Endodermal cell (in vitro differentiated cells): ENCODE measurements at regions not wholly inside any gene's neighbourhood (a gene's known extent, or its start where the extent isn't known, plus 50 kb on each side); places are given as distances from the start of the nearest gene placed in this dataset.
"Not testable (repeated sequence)": the region's sequence is repeated elsewhere in the genome, so short reads cannot be mapped to it uniquely, and the experiment has no call there.

ENCODE experiments used
- DNase-seq: peaks from one replicate; pipeline ENCODE4 v3.0.0-alpha.2; 2017
- H3K27ac ChIP-seq: 2 replicates; pipeline ENCODE4 v1.5.1; 2013; ENCODE audit warnings: mild to moderate bottlenecking, low read depth, low read length, moderate library complexity
- H3K27me3 ChIP-seq: 2 replicates; pipeline ENCODE4 v1.6.1; 2013; ENCODE audit warnings: mild to moderate bottlenecking, low read length, moderate library complexity; ENCODE audit not compliant: insufficient read depth, control insufficient read depth, poor library complexity, severe bottlenecking
- H3K36me3 ChIP-seq: 2 replicates; pipeline ENCODE4 v1.7.0; 2013; ENCODE audit warnings: mild to moderate bottlenecking, low read length, moderate library complexity; ENCODE audit not compliant: control insufficient read depth, insufficient read depth
- H3K4me1 ChIP-seq: one replicate; pipeline ENCODE4 v1.7.0; 2013; ENCODE audit warnings: low read length; ENCODE audit not compliant: control insufficient read depth, insufficient read depth
- H3K4me3 ChIP-seq: 2 replicates; pipeline ENCODE4 v1.5.1; 2013; ENCODE audit warnings: mild to moderate bottlenecking, low read length, moderate library complexity
- H3K9ac ChIP-seq: 2 replicates; pipeline ENCODE4 v1.6.1; 2013; ENCODE audit warnings: mild to moderate bottlenecking, low read length, moderate library complexity; ENCODE audit not compliant: poor library complexity, severe bottlenecking; ENCODE audit errors: extremely low read depth
- H3K9me3 ChIP-seq: 2 replicates; pipeline ENCODE4 v1.6.1; 2013; ENCODE audit warnings: mild to moderate bottlenecking, low read length, moderate library complexity; ENCODE audit not compliant: control insufficient read depth
- H3K27ac Mint-ChIP-seq: 2 replicates; pipeline ENCODE4 v1.8.0; 2020; ENCODE audit warnings: mixed read lengths
- H3K27me3 Mint-ChIP-seq: 2 replicates; pipeline ENCODE4 v1.8.0; 2021; ENCODE audit warnings: mild to moderate bottlenecking, mixed read lengths; ENCODE audit not compliant: insufficient read depth
- H3K36me3 Mint-ChIP-seq: 2 replicates; pipeline ENCODE4 v1.8.0; 2020; ENCODE audit warnings: low read depth, mixed read lengths
- H3K4me1 Mint-ChIP-seq: 2 replicates; pipeline ENCODE4 v1.8.0; 2020; ENCODE audit warnings: mixed read lengths
- H3K4me3 Mint-ChIP-seq: 2 replicates; pipeline ENCODE4 v1.8.0; 2020; ENCODE audit warnings: mild to moderate bottlenecking, moderate library complexity, mixed read lengths
- H3K9me3 Mint-ChIP-seq: 2 replicates; pipeline ENCODE4 v1.8.0; 2020; ENCODE audit warnings: mild to moderate bottlenecking, mixed read lengths
- WGBS, 2 experiments: methylation state at CpG; one replicate each; pipeline versions ENCODE4 v1.1.5 to v1.1.7; 2013; ENCODE audit warnings: missing lambda C conversion rate in 2 of 2, mixed read lengths in 1 of 2; ENCODE audit not compliant: insufficient coverage in 1 of 2, insufficient read length in 1 of 2; 5-methylcytosine and 5-hydroxymethylcytosine counted together
- TF ChIP-seq, protein P1 (sequence below): fragments of 200-600 bp; sonication (generic); conservative IDR thresholded peaks from 2 replicates; pipeline ENCODE4 v1.5.0; 2021; ENCODE audit warnings: antibody characterized with exemption, mild to moderate bottlenecking

GRCh38 chr7:20918156-20918555 is 131.5 kb upstream of the SP8 start:
- Mint-ChIP-seq H3K9me3 (peaks cover 9% of the 10 kb centered on the region), H3K4me1 (no peaks in the 10 kb centered on the region), H3K27me3 (no peaks in the 10 kb centered on the region), H3K4me3 (no peak overlapping the region), H3K36me3 (peaks cover 4% of the 10 kb centered on the region), H3K27ac (no peak overlapping the region)
- no peaks in the 10 kb centered on the region for H3K27me3 ChIP-seq
- no peak for DNase-seq
- TF ChIP-seq, protein P1, sequence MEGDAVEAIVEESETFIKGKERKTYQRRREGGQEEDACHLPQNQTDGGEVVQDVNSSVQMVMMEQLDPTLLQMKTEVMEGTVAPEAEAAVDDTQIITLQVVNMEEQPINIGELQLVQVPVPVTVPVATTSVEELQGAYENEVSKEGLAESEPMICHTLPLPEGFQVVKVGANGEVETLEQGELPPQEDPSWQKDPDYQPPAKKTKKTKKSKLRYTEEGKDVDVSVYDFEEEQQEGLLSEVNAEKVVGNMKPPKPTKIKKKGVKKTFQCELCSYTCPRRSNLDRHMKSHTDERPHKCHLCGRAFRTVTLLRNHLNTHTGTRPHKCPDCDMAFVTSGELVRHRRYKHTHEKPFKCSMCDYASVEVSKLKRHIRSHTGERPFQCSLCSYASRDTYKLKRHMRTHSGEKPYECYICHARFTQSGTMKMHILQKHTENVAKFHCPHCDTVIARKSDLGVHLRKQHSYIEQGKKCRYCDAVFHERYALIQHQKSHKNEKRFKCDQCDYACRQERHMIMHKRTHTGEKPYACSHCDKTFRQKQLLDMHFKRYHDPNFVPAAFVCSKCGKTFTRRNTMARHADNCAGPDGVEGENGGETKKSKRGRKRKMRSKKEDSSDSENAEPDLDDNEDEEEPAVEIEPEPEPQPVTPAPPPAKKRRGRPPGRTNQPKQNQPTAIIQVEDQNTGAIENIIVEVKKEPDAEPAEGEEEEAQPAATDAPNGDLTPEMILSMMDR: no peak
- no peak overlapping the region for H3K27ac ChIP-seq
- no peak overlapping the region for H3K9ac ChIP-seq
- H3K4me1 ChIP-seq: no peaks in the 10 kb centered on the region
- no peak overlapping the region for H3K4me3 ChIP-seq
- 95 to 100% methylated on average over 2 to 4 of the region's 4 CpGs for WGBS, 2 experiments
- H3K36me3 ChIP-seq: no peaks in the 10 kb centered on the region
- H3K9me3 ChIP-seq: no peaks in the 10 kb centered on the region

- H3K27me3 Mint-ChIP-seq, H3K4me1 Mint-ChIP-seq: not testable (repeated sequence)
These were observed 140.5 kb upstream of the SP8 start for GRCh38 chr7:20927178-20927577.

DNA sequence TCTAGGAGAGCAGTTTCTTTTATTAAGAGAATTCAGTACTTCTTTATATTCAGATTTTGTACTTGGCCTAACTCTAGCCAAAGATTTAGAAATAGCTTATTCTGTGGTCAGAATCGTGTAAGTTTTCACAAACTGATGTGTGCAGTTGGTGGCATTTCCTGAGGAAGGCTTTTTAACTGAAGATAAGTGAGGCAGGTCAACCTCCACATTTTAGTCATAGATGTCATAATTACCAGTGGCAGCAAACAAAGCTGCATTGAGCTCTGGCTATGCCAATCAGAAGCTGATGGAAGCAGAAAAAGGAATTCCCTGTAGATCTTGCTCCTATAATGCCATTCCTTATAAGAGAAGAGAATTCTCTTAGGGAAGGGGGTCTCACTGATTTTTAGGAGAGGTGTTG is 141.3 kb upstream of the SP8 start:
- Histone ChIP-seq H3K36me3 (no peaks in the 10 kb centered on the region), H3K4me1 (no peaks in the 10 kb centered on the region), H3K9ac (no peak overlapping the region), H3K9me3 (no peaks in the 10 kb centered on the region), H3K4me3 (no peak overlapping the region), H3K27me3 (no peaks in the 10 kb centered on the region), H3K27ac (no peak overlapping the region)
- Mint-ChIP-seq H3K4me1 (peaks cover 9% of the 10 kb centered on the region), H3K4me3 (no peak overlapping the region), H3K36me3 (no peaks in the 10 kb centered on the region), H3K9me3 (peaks cover 14% of the 10 kb centered on the region), H3K27ac (no peak overlapping the region), H3K27me3 (no peaks in the 10 kb centered on the region)
- WGBS, 2 experiments: 87 to 100% methylated on average over 1 of the region's 1 CpG
- TF ChIP-seq, protein P1: no peak
- DNase-seq: no peak

More at GRCh38 chr7:20927178-20927577, 140.5 kb upstream of the SP8 start:
- H3K36me3 Mint-ChIP-seq, H3K36me3 ChIP-seq, H3K27me3 ChIP-seq, H3K4me1 ChIP-seq, H3K9me3 ChIP-seq, H3K4me3 ChIP-seq, H3K27ac Mint-ChIP-seq, H3K27ac ChIP-seq, H3K4me3 Mint-ChIP-seq, DNase-seq, H3K9ac ChIP-seq: not testable (repeated sequence)
- H3K9me3 Mint-ChIP-seq: peaks cover 21% of the 10 kb centered on the region

- H3K36me3 ChIP-seq: no peaks in the 10 kb centered on the region
- no peaks in the 10 kb centered on the region for H3K27me3 ChIP-seq
- TF ChIP-seq, protein P1: no peak
- WGBS, 2 experiments: 96 to 97% methylated on average over 4 of the region's 4 CpGs
- H3K4me3 ChIP-seq: no peak overlapping the region
- no peak overlapping the region for H3K4me3 Mint-ChIP-seq
- H3K4me1 Mint-ChIP-seq: peaks cover 9% of the 10 kb centered on the region
- H3K27ac ChIP-seq: no peak overlapping the region
- H3K36me3 Mint-ChIP-seq: no peaks in the 10 kb centered on the region
- DNase-seq: no peak
- H3K9ac ChIP-seq: no peak overlapping the region
- no peaks in the 10 kb centered on the region for H3K9me3 ChIP-seq
- H3K27me3 Mint-ChIP-seq: no peaks in the 10 kb centered on the region
- no peak overlapping the region for H3K27ac Mint-ChIP-seq
- H3K4me1 ChIP-seq: no peaks in the 10 kb centered on the region
- peaks cover 4% of the 10 kb centered on the region for H3K9me3 Mint-ChIP-seq
These were observed 142.5 kb upstream of the SP8 start for GRCh38 chr7:20929199-20929598.
